ENCODE measurements at regions not wholly inside any gene's neighbourhood (a gene's known extent, or its start where the extent isn't known, plus 50 kb on each side); places are given as distances from the start of the nearest gene placed in this dataset.
"Not testable (repeated sequence)": the region's sequence is repeated elsewhere in the genome, so short reads cannot be mapped to it uniquely, and the experiment has no call there.

DNA sequence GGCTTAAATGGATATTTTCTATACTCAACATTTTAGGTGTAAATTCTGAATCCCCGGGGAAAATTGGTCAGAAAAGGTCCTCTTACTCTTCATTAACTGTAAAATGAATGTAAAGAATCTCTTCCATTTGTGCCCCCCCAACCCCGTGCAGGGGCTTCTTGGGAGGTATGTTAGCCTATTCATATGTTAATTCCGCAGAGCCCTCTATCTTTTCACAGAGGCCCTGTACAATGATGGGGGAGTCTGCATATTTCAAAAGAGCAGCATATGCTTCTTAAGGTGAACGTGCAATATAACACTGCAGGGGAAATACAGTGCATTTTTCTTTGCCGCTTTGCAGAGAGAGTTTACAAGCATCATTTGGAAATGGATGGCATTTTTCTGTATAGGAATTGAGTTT, 88.5 kb upstream of the CXorf66 start:
- TF ChIP-seq, protein P1, sequence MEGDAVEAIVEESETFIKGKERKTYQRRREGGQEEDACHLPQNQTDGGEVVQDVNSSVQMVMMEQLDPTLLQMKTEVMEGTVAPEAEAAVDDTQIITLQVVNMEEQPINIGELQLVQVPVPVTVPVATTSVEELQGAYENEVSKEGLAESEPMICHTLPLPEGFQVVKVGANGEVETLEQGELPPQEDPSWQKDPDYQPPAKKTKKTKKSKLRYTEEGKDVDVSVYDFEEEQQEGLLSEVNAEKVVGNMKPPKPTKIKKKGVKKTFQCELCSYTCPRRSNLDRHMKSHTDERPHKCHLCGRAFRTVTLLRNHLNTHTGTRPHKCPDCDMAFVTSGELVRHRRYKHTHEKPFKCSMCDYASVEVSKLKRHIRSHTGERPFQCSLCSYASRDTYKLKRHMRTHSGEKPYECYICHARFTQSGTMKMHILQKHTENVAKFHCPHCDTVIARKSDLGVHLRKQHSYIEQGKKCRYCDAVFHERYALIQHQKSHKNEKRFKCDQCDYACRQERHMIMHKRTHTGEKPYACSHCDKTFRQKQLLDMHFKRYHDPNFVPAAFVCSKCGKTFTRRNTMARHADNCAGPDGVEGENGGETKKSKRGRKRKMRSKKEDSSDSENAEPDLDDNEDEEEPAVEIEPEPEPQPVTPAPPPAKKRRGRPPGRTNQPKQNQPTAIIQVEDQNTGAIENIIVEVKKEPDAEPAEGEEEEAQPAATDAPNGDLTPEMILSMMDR (IDR thresholded peaks at IDR 0.05; ENCODE audit: control insufficient read depth, extremely low read depth, insufficient read depth) = no peak
- H3K4me3 ChIP-seq (ENCODE audit: low read depth, low read length) = no peak overlapping the region
- no peak for DNase-seq (ENCODE audit: low read depth)

DNA sequence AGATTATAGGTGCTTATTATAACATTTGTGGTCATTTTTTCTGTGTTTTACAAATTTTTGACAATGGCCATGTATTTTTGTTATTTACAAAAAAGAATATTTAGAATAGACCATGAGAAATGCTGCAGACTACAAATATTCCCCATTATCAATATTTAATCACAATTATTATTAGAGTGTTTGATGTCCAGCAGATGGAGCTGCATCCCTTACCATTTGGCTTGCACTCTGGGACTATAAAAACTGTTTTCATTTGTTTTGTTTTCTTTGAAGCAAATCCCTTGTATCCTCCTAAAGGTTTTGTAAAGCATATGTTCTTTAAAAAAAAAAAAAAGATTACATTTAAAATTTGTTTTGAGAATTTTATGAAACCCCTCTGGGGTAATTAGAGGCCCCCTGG, 85.6 kb upstream of the CXorf66 start:
- peak; percentile 0 for DNase-seq (ENCODE audit: low read depth)
- no peak overlapping the region for H3K4me3 ChIP-seq (ENCODE audit: low read depth, low read length)
- TF ChIP-seq, protein P1 (IDR thresholded peaks at IDR 0.05; ENCODE audit: control insufficient read depth, extremely low read depth, insufficient read depth) = peak; percentile 49

DNA sequence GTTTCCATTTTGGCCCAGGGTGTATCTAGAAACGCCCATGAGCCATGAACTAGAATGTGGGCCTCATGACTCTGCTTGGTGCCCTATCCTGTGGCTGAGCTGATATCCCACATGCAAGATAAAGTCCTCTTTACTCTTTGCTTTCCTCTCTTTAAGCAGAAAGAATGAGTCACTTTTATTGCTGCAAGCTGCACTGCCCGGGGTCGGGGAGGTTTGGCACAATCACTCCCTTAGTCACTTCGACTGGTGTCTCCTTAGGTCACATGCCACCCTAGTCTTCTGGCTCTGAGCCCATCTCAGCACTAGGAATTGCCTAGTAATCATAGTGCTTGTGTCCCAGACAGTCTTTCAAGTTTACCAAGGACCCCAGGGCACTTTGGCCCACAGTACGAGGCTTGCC, 75.1 kb upstream of the CXorf66 start:
- TF ChIP-seq, protein P1 (IDR thresholded peaks at IDR 0.05; ENCODE audit: control insufficient read depth, extremely low read depth, insufficient read depth) = no peak
- no peak for DNase-seq (ENCODE audit: low read depth)
- no peak overlapping the region for H3K4me3 ChIP-seq (ENCODE audit: low read depth, low read length)

DNA sequence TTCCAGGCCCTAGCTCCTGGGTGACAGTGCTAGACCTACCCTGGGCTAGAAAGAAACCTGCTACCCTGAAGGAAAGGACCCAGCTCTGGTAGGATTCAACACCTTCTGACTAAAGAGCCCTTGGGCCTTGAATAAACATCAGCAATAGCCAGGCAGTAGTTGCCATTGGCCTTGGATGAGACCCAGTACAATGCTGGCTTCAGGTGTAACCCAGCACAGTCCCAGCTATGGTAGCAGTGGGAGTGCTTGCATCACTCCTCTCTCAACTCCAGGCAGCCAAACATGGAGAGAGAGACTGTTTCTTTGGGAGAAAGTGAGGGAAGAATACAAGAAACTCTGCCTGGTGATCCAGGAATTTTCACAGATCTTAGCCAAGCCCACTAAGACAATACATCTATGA, 73.5 kb upstream of the CXorf66 start:
- TF ChIP-seq, protein P1 (IDR thresholded peaks at IDR 0.05; ENCODE audit: control insufficient read depth, extremely low read depth, insufficient read depth) = no peak
- no peak for DNase-seq (ENCODE audit: low read depth)
- H3K4me3 ChIP-seq (ENCODE audit: low read depth, low read length) = no peak overlapping the region

DNA sequence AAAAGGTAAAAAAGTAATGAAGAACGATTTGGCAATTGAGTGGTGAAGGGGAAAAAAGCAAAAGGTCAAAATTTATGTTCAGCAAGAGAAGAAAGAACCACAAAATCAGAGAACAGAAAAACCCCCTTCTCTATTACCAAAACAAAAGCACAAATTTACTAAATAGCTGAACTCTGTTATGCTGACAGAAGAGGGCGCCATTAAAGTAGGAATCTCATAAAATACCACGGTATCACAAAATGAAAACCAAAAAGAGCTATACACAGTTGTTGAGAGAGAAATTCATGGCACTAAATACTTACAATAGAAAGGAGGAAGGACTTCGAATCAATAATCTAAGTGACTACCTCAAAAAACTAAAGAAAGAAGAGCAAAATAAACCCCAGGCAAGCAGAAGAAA, 69.6 kb upstream of the CXorf66 start:
- no peak for DNase-seq (ENCODE audit: low read depth)
- no peak overlapping the region for H3K4me3 ChIP-seq (ENCODE audit: low read depth, low read length)
- TF ChIP-seq, protein P1 (IDR thresholded peaks at IDR 0.05; ENCODE audit: control insufficient read depth, extremely low read depth, insufficient read depth) = peak; percentile 44

DNA sequence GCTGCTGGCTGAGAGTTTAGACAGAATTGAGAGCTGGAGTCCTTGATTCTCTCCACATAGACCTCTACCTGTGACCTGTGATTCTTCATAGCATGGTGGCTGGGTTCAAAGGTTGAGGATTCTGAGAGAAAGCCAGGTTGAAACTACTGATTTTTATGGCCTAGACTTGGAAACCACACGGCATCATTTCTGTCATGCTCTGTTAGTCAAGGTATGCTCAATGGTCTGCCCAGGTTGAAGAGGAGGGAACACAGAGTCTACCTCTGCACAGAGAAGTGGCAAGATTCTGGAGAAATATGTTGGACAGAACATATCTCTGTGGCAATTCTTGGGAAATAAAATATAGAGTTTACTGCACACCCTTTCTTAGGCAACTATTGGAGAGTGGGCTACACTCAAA, 57.2 kb upstream of the CXorf66 start:
- H3K4me3 ChIP-seq (ENCODE audit: low read depth, low read length) = no peak overlapping the region
- TF ChIP-seq, protein P1 (IDR thresholded peaks at IDR 0.05; ENCODE audit: control insufficient read depth, extremely low read depth, insufficient read depth) = no peak
- DNase-seq (ENCODE audit: low read depth) = no peak

DNA sequence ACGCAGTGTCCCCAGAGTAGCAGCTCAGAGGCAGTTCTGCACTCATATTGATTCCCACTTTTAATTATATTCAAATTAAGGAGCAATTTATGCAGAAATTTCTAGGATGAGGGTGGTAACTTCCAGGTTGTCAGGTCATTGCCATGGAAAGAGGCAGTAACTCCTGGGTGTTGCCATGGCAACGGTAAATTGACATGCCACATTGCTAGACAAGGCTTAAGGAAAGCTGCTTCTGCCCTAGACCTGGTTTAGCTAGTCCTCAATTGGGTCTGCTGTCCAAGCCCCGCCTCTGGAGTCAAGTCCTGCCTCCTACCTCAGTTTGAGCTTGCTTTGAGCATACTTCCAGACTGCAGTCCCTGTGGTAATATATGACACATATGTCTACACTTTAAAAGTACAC, 53.8 kb upstream of the CXorf66 start:
- H3K4me3 ChIP-seq (ENCODE audit: low read depth, low read length) = not testable (repeated sequence)

More for the DNA sequence above, 53.8 kb upstream of the CXorf66 start:
- DNase-seq (ENCODE audit: low read depth) = not testable (repeated sequence)
